ENCODE measurements at regions not wholly inside any gene's neighbourhood (a gene's known extent, or its start where the extent isn't known, plus 50 kb on each side); places are given as distances from the start of the nearest gene placed in this dataset.

- DNase-seq (ENCODE audit: low spot score) = no peak
These were observed 157.7 kb upstream of the NR3C1 start for GRCh38 chr5:143561219-143561618.

- no peak for DNase-seq (ENCODE audit: low spot score)
These were observed 156.9 kb upstream of the NR3C1 start for GRCh38 chr5:143560378-143560777.

GRCh38 chr5:143559586-143560109, 156.2 kb upstream of the NR3C1 start:
- no peak for DNase-seq (ENCODE audit: low spot score)

GRCh38 chr5:143558048-143558447, 154.6 kb upstream of the NR3C1 start:
- DNase-seq (ENCODE audit: low spot score) = no peak

GRCh38 chr5:143557061-143557818, 153.8 kb upstream of the NR3C1 start:
- DNase-seq (ENCODE audit: low spot score) = no peak

GRCh38 chr5:143554918-143555477, 151.5 kb upstream of the NR3C1 start:
- no peak for DNase-seq (ENCODE audit: low spot score)

GRCh38 chr5:143554187-143554717, 150.8 kb upstream of the NR3C1 start:
- no peak for DNase-seq (ENCODE audit: low spot score)

GRCh38 chr5:143552680-143553079, 149.2 kb upstream of the NR3C1 start:
- no peak for DNase-seq (ENCODE audit: low spot score)

- DNase-seq (ENCODE audit: low spot score) = no peak
These were observed 148.3 kb upstream of the NR3C1 start for GRCh38 chr5:143551820-143552251.

GRCh38 chr5:143550986-143551630, 147.6 kb upstream of the NR3C1 start:
- DNase-seq (ENCODE audit: low spot score) = no peak

- DNase-seq (ENCODE audit: low spot score) = no peak
These were observed 143.9 kb upstream of the NR3C1 start for GRCh38 chr5:143547342-143547741.

- DNase-seq (ENCODE audit: low spot score) = no peak
These were observed 142.9 kb upstream of the NR3C1 start for GRCh38 chr5:143546394-143546793.

GRCh38 chr5:143544606-143545005, 141.1 kb upstream of the NR3C1 start:
- no peak for DNase-seq (ENCODE audit: low spot score)

GRCh38 chr5:143543358-143544255, 140.1 kb upstream of the NR3C1 start:
- no peak for DNase-seq (ENCODE audit: low spot score)

GRCh38 chr5:143542798-143543144, 139.3 kb upstream of the NR3C1 start:
- no peak for DNase-seq (ENCODE audit: low spot score)

- no peak for DNase-seq (ENCODE audit: low spot score)
These were observed 138.7 kb upstream of the NR3C1 start for GRCh38 chr5:143541943-143542797.

GRCh38 chr5:143539742-143540141, 136.3 kb upstream of the NR3C1 start:
- no peak for DNase-seq (ENCODE audit: low spot score)

- DNase-seq (ENCODE audit: low spot score) = no peak
These were observed 133.6 kb upstream of the NR3C1 start for GRCh38 chr5:143537056-143537455.

- DNase-seq (ENCODE audit: low spot score) = no peak
These were observed 132.9 kb upstream of the NR3C1 start for GRCh38 chr5:143536364-143536763.

GRCh38 chr5:143534761-143535154, 131.3 kb upstream of the NR3C1 start:
- DNase-seq (ENCODE audit: low spot score) = no peak
